ENCODE measurements at regions not wholly inside any gene's neighbourhood (a gene's known extent, or its start where the extent isn't known, plus 50 kb on each side); places are given as distances from the start of the nearest gene placed in this dataset.

GRCh38 chr7:152504367-152504766 lies 68.6 kb upstream of the KMT2C start:
- POLR2A ChIA-PET (ENCODE audit: unreplicated experiment) = no interaction called here
- BruUV-seq (replicated peaks) = no TSS peak
- dilution Hi-C loops (cut with HindIII; ENCODE audit: low sequenced_read_pairs, unreplicated experiment) = no loop called here

More at GRCh38 chr7:152504367-152504766, 68.6 kb upstream of the KMT2C start:
- Histone ChIP-seq H2AFZ (replicated peaks; ENCODE audit: low read length, poor library complexity) (no peak overlapping the region), H3K27ac (ENCODE audit: insufficient read depth, low read length) (no peak overlapping the region), H3K9me1 (ENCODE audit: insufficient read depth, low read length) (no peaks in the 10 kb centered on the region), H3K4me3 (ENCODE audit: insufficient read depth, low read depth, low read length) (no peak overlapping the region), H3K4me2 (ENCODE audit: low read depth, low read length) (no peak overlapping the region), H2AK5ac (ENCODE audit: low read depth, low read length) (no peak overlapping the region), H3K79me1 (ENCODE audit: low read depth in 1 of 2, low read length in 2 of 2) (no peaks in the 10 kb centered on the region), H2BK20ac (ENCODE audit: low read depth, low read length) (no peak overlapping the region), H3K9me3 (ENCODE audit: control insufficient read depth, insufficient read depth, low read length) (no peaks in the 10 kb centered on the region), H3K9ac (ENCODE audit: low read depth, low read length) (no peak overlapping the region), H4K91ac (ENCODE audit: insufficient read depth, low read depth, low read length) (no peak overlapping the region), H4K8ac (ENCODE audit: low read depth in 2 of 2, low read length in 2 of 2) (no peak overlapping the region), H3K23ac (ENCODE audit: low read depth, low read length) (no peak overlapping the region), H3K36me3 (ENCODE audit: control insufficient read depth, insufficient read depth, low read length) (no peaks in the 10 kb centered on the region), H4K20me1 (ENCODE audit: insufficient read depth, low read length) (no peaks in the 10 kb centered on the region), H2BK5ac (ENCODE audit: low read depth, low read length, poor library complexity, severe bottlenecking) (no peak overlapping the region), H3K4ac (ENCODE audit: low read depth, low read length) (no peak overlapping the region), H3K27me3 (ENCODE audit: control insufficient read depth, insufficient read depth, low read length) (no peaks in the 10 kb centered on the region), H3K14ac (replicated peaks; ENCODE audit: low read depth, low read length) (no peak overlapping the region), H3K4me1 (ENCODE audit: control insufficient read depth, insufficient read depth, low read length) (no peaks in the 10 kb centered on the region), H3K18ac (ENCODE audit: low read depth, low read length) (no peak overlapping the region), H3K56ac (ENCODE audit: extremely low read depth, insufficient read depth, low read length) (no peak overlapping the region), H2BK120ac (ENCODE audit: low read depth, low read length) (no peak overlapping the region), H2BK15ac (ENCODE audit: low read depth, low read length) (no peak overlapping the region), H2AK9ac (replicated peaks; ENCODE audit: low read depth, low read length, poor library complexity) (no peak overlapping the region), H4K5ac (ENCODE audit: low read depth, low read length) (no peak overlapping the region)
- in situ Hi-C loops (cut with MboI; ENCODE audit: low sequenced_read_pairs) = no loop called here
- TF ChIP-seq RFX5 (IDR thresholded peaks at IDR 0.05; ENCODE audit: low read depth, low read length) (no peak), CHD1 (IDR thresholded peaks at IDR 0.05; ENCODE audit: low read depth, low read length) (no peak), SMC3 (IDR thresholded peaks at IDR 0.05; ENCODE audit: low read depth, low read length) (no peak), FOS (IDR thresholded peaks at IDR 0.05; ENCODE audit: low read depth, low read length) (no peak), NFE2L2 (IDR thresholded peaks at IDR 0.05; ENCODE audit: low read depth, low read length) (no peak), BHLHE40 (IDR thresholded peaks at IDR 0.05; ENCODE audit: low read depth, low read length) (no peak), USF2 (IDR thresholded peaks at IDR 0.05; ENCODE audit: low read depth, low read length) (no peak), MAFK (IDR thresholded peaks at IDR 0.05; ENCODE audit: low read depth, low read length) (no peak), CTCF (conservative IDR thresholded peaks at IDR 0.05; ENCODE audit: low read depth, low read length) (no peak), MXI1 (IDR thresholded peaks at IDR 0.05; ENCODE audit: borderline replicate concordance, low read depth, low read length) (no peak)
- CTCF ChIA-PET = no interaction called here
- no peak for ATAC-seq (ENCODE audit: low read depth)
- no peak for DNase-seq
- intact Hi-C loops (cut with micrococcal nuclease) = no loop called here
- WGBS, 2 experiments (ENCODE audit: extremely low coverage in 2 of 2, insufficient read length in 1 of 2) = no CpG with 5 or more reads among the region's 3 CpGs
